HK-2 (cell line): ENCODE measurements at regions not wholly inside any gene's neighbourhood (a gene's known extent, or its start where the extent isn't known, plus 50 kb on each side); places are given as distances from the start of the nearest gene placed in this dataset.
"Not testable (repeated sequence)": the region's sequence is repeated elsewhere in the genome, so short reads cannot be mapped to it uniquely, and the experiment has no call there.

Experiments
- DNase-seq: peaks from one replicate; pipeline ENCODE4 v3.0.0-alpha.2; 2018; ENCODE audit not compliant: unreplicated experiment

GRCh38 chr5:68862560-68862959 is 231.3 kb upstream of the SLC30A5 start:
- DNase-seq, result no peak

GRCh38 chr5:68865192-68865591 is 228.6 kb upstream of the SLC30A5 start:
- not testable (repeated sequence) for DNase-seq

- DNase-seq, result no peak
Observed at GRCh38 chr5:68872088-68872839, 221.6 kb upstream of the SLC30A5 start.

GRCh38 chr5:68873198-68873597 is 220.6 kb upstream of the SLC30A5 start:
- DNase-seq, result no peak

- no peak for DNase-seq
Observed at GRCh38 chr5:68875351-68875750, 218.5 kb upstream of the SLC30A5 start.

GRCh38 chr5:68883436-68883835 is 210.4 kb upstream of the SLC30A5 start:
- DNase-seq, result no peak

GRCh38 chr5:68884144-68884754 is 209.6 kb upstream of the SLC30A5 start:
- DNase-seq, result no peak

GRCh38 chr5:68884883-68885282 is 208.9 kb upstream of the SLC30A5 start:
- no peak for DNase-seq

GRCh38 chr5:68886814-68887213 is 207.0 kb upstream of the SLC30A5 start:
- no peak for DNase-seq

- DNase-seq, result no peak
Observed at GRCh38 chr5:68891718-68892117, 202.1 kb upstream of the SLC30A5 start.

GRCh38 chr5:68894673-68895072 is 199.1 kb upstream of the SLC30A5 start:
- no peak for DNase-seq

- DNase-seq, result no peak
Observed at GRCh38 chr5:68898951-68899471, 194.8 kb upstream of the SLC30A5 start.

- no peak for DNase-seq
Observed at GRCh38 chr5:68911840-68912690, 181.7 kb upstream of the SLC30A5 start.

GRCh38 chr5:68915079-68915478 is 178.7 kb upstream of the SLC30A5 start:
- no peak for DNase-seq

- DNase-seq, result no peak
Observed at GRCh38 chr5:68918306-68918705, 175.5 kb upstream of the SLC30A5 start.

- DNase-seq, result no peak
Observed at GRCh38 chr5:68919988-68920490, 173.8 kb upstream of the SLC30A5 start.

GRCh38 chr5:68920888-68921287 is 172.9 kb upstream of the SLC30A5 start:
- no peak for DNase-seq

- DNase-seq, result no peak
Observed at GRCh38 chr5:68922172-68922987, 171.4 kb upstream of the SLC30A5 start.

GRCh38 chr5:68924481-68925145 is 169.2 kb upstream of the SLC30A5 start:
- no peak for DNase-seq

GRCh38 chr5:68928617-68929302 is 165.1 kb upstream of the SLC30A5 start:
- DNase-seq, result no peak
